ENCODE measurements at regions not wholly inside any gene's neighbourhood (a gene's known extent, or its start where the extent isn't known, plus 50 kb on each side); places are given as distances from the start of the nearest gene placed in this dataset.

DNA sequence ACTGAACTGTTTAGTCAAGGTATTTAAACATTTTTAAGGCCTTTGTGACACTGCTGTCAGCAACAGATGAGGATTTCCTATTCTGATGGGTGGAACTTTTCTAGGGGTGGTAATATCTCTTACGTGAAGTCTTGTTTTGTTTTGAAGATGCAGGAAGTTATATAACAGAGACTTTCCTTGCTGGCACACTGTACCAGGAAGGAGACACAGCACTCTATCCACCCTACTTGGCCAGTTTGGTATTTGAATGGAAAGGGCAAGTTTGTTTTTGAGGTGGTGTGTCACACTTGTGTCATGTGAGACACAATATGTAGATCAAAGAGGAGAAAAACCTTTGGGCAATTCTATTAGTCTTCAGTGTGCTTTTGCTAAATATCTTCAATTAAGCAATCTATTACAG, 51.6 kb upstream of the SRP54 start:
- RAD21 ChIA-PET (ENCODE audit: low non-redundant PET in 1 of 2, low total read pairs in 2 of 2, uncharacterized antibody in 2 of 2, unreplicated experiment in 2 of 2): no interaction called here
- Histone ChIP-seq H3K4me2 (ENCODE audit: low read length) (no peak overlapping the region), H3K27ac (ENCODE audit: low read depth, low read length) (no peak overlapping the region), H3K9ac (ENCODE audit: low read length) (no peak overlapping the region), H3K27me3 (ENCODE audit: insufficient read depth, low read length) (no peaks in the 10 kb centered on the region), H4K20me1 (ENCODE audit: insufficient read depth) (no peaks in the 10 kb centered on the region), H3K9me3 (ENCODE audit: control insufficient read depth in 1 of 2, insufficient read depth in 1 of 2, low read depth in 1 of 2, low read length in 2 of 2) (no peaks in the 10 kb centered on the region), H3K4me1 (ENCODE audit: control insufficient read depth in 1 of 2, insufficient read depth in 2 of 2, low read length in 2 of 2) (peaks cover 2 to 5% of the 10 kb centered on the region in 2 experiments; a peak in 2 of 4 replicates), H3K9me2 (ENCODE audit: insufficient read depth) (no peaks in the 10 kb centered on the region), H3K79me2 (ENCODE audit: insufficient read depth, low read length) (no peaks in the 10 kb centered on the region), H3K36me3 (ENCODE audit: control insufficient read depth in 1 of 2, insufficient read depth in 2 of 2, low read length in 2 of 2) (no peaks in the 10 kb centered on the region), H2AFZ (ENCODE audit: low read depth, low read length, poor library complexity, severe bottlenecking) (no peak overlapping the region), H3K4me3 (replicated peaks in 1 of 2; ENCODE audit: low read depth in 1 of 2, low read length in 2 of 2) (no peak overlapping the region)
- peak; percentile 21; the same call in 1 of the 2 replicates for TF ChIP-seq FOSL1 (IDR thresholded peaks at IDR 0.05; ENCODE audit: low read depth)
- TF ChIP-seq SP1 (IDR thresholded peaks at IDR 0.05; ENCODE audit: low read depth): no peak
- POLR2A ChIA-PET: no interaction called here
- intact Hi-C loops (cut with micrococcal nuclease): no loop called here
- BruUV-seq (replicated peaks): no TSS peak
- DNase-seq (ENCODE audit: low read depth, low spot score) (no peak), ATAC-seq (no peak)
- CTCF ChIA-PET: no interaction called here

DNA sequence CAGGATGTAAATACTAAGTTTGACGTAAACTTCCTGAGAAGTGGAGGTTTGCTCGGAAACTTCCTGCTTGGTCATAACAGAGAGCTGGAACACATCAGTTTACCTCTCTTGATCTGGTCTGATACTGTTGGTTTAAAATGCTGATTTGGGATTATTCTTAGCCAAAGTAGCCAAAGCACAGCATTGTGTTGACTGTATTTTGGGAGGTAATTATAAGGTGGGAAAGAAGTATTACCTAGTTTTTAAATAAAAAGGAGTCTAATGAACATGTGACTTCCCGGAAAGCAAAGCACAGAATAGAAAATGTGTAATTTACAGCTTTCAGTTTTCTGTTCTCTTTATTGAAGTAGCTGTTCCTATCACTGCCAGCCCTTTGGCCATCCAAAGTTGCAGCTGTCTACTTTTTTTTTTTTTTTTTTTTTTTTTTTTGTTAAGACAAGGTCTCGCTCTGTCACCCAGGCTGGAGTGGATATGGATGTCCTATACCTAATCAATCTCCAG, 52.2 kb upstream of the SRP54 start:
- intact Hi-C loops (cut with micrococcal nuclease): no loop called here
- H2AFZ ChIP-seq (ENCODE audit: low read depth, low read length, poor library complexity, severe bottlenecking): no peak overlapping the region
- RAD21 ChIA-PET (ENCODE audit: low non-redundant PET in 1 of 2, low total read pairs in 2 of 2, uncharacterized antibody in 2 of 2, unreplicated experiment in 2 of 2): no interaction called here
- no peaks in the 10 kb centered on the region for H3K36me3 ChIP-seq (ENCODE audit: control insufficient read depth in 1 of 2, insufficient read depth in 2 of 2, low read length in 2 of 2)
- ATAC-seq: no peak
- no peaks in the 10 kb centered on the region for H4K20me1 ChIP-seq (ENCODE audit: insufficient read depth)
- no peaks in the 10 kb centered on the region for H3K79me2 ChIP-seq (ENCODE audit: insufficient read depth, low read length)
- H3K4me2 ChIP-seq (ENCODE audit: low read length): no peak overlapping the region
- no TSS peak for BruUV-seq (replicated peaks)
- no peak overlapping the region for H3K27ac ChIP-seq (ENCODE audit: low read depth, low read length)
- H3K4me3 ChIP-seq (replicated peaks in 1 of 2; ENCODE audit: low read depth in 1 of 2, low read length in 2 of 2): no peak overlapping the region
- peaks cover 2 to 5% of the 10 kb centered on the region in 2 experiments; a peak in 2 of 4 replicates for H3K4me1 ChIP-seq (ENCODE audit: control insufficient read depth in 1 of 2, insufficient read depth in 2 of 2, low read length in 2 of 2)
- no peaks in the 10 kb centered on the region for H3K9me2 ChIP-seq (ENCODE audit: insufficient read depth)
- TF ChIP-seq, protein P1, sequence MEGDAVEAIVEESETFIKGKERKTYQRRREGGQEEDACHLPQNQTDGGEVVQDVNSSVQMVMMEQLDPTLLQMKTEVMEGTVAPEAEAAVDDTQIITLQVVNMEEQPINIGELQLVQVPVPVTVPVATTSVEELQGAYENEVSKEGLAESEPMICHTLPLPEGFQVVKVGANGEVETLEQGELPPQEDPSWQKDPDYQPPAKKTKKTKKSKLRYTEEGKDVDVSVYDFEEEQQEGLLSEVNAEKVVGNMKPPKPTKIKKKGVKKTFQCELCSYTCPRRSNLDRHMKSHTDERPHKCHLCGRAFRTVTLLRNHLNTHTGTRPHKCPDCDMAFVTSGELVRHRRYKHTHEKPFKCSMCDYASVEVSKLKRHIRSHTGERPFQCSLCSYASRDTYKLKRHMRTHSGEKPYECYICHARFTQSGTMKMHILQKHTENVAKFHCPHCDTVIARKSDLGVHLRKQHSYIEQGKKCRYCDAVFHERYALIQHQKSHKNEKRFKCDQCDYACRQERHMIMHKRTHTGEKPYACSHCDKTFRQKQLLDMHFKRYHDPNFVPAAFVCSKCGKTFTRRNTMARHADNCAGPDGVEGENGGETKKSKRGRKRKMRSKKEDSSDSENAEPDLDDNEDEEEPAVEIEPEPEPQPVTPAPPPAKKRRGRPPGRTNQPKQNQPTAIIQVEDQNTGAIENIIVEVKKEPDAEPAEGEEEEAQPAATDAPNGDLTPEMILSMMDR (IDR thresholded peaks at IDR 0.05 in 2 of 3, conservative IDR thresholded peaks at IDR 0.05 in 1 of 3; ENCODE audit: borderline replicate concordance in 1 of 3, insufficient read depth in 1 of 3, low read depth in 2 of 3, low read length in 2 of 3): no peak
- no peak for TF ChIP-seq FOSL1 (IDR thresholded peaks at IDR 0.05; ENCODE audit: low read depth)
- TF ChIP-seq, protein P2, sequence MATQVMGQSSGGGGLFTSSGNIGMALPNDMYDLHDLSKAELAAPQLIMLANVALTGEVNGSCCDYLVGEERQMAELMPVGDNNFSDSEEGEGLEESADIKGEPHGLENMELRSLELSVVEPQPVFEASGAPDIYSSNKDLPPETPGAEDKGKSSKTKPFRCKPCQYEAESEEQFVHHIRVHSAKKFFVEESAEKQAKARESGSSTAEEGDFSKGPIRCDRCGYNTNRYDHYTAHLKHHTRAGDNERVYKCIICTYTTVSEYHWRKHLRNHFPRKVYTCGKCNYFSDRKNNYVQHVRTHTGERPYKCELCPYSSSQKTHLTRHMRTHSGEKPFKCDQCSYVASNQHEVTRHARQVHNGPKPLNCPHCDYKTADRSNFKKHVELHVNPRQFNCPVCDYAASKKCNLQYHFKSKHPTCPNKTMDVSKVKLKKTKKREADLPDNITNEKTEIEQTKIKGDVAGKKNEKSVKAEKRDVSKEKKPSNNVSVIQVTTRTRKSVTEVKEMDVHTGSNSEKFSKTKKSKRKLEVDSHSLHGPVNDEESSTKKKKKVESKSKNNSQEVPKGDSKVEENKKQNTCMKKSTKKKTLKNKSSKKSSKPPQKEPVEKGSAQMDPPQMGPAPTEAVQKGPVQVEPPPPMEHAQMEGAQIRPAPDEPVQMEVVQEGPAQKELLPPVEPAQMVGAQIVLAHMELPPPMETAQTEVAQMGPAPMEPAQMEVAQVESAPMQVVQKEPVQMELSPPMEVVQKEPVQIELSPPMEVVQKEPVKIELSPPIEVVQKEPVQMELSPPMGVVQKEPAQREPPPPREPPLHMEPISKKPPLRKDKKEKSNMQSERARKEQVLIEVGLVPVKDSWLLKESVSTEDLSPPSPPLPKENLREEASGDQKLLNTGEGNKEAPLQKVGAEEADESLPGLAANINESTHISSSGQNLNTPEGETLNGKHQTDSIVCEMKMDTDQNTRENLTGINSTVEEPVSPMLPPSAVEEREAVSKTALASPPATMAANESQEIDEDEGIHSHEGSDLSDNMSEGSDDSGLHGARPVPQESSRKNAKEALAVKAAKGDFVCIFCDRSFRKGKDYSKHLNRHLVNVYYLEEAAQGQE (IDR thresholded peaks at IDR 0.05; ENCODE audit: low read depth): no peak
- TF ChIP-seq, protein P3, sequence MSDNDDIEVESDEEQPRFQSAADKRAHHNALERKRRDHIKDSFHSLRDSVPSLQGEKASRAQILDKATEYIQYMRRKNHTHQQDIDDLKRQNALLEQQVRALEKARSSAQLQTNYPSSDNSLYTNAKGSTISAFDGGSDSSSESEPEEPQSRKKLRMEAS (IDR thresholded peaks at IDR 0.05): no peak
- TF ChIP-seq SIN3A (IDR thresholded peaks at IDR 0.05; ENCODE audit: low read depth): no peak
- DNase-seq (ENCODE audit: low read depth, low spot score): no peak
- no peaks in the 10 kb centered on the region for H3K27me3 ChIP-seq (ENCODE audit: insufficient read depth, low read length)
- no peak overlapping the region for H3K9ac ChIP-seq (ENCODE audit: low read length)
- POLR2A ChIA-PET: no interaction called here
- CTCF ChIA-PET: no interaction called here
- H3K9me3 ChIP-seq (ENCODE audit: control insufficient read depth in 1 of 2, insufficient read depth in 1 of 2, low read depth in 1 of 2, low read length in 2 of 2): no peaks in the 10 kb centered on the region

Data from HCT116 (cell line).